VCaP (cell line): ENCODE measurements at regions not wholly inside any gene's neighbourhood (a gene's known extent, or its start where the extent isn't known, plus 50 kb on each side); places are given as distances from the start of the nearest gene placed in this dataset.
"Not testable (repeated sequence)": the region's sequence is repeated elsewhere in the genome, so short reads cannot be mapped to it uniquely, and the experiment has no call there.

ENCODE experiments used
- H3K27ac ChIP-seq: fragments of 450-650 bp; 2 replicates; pipeline ENCODE4 v1.5.1; 2017
- TF ChIP-seq, protein P1 (sequence below): fragments of 450-650 bp; conservative IDR thresholded peaks from 2 replicates; pipeline ENCODE4 v1.5.1; 2017; ENCODE audit warnings: mild to moderate bottlenecking, moderate library complexity

DNA sequence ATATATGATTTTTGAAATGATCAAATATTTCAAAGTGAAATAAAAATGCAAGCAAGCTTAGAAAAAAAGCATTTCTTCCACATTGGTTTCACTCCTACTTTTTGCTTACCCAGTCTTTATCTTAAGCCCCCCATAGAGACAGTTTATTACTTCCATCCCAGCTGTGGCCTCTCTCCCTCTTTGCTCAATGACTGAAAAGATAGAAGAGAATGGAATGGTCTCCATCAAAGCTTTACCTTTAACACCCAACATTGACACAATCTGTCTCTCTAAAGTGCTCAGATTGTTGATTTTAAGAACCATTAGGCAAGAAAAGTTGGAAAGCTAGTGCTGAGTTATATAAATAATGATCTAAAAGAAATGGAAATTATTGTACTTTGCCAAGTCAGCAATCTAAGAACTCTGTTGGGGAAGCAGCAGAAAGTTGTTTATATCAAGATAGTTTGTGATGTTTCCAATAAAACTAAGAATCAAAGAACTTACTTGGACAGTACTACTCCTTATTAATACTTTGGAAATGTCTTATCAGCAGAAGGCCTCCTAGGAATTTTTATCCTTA is 277.5 kb upstream of the NREP start:
- TF ChIP-seq, protein P1, sequence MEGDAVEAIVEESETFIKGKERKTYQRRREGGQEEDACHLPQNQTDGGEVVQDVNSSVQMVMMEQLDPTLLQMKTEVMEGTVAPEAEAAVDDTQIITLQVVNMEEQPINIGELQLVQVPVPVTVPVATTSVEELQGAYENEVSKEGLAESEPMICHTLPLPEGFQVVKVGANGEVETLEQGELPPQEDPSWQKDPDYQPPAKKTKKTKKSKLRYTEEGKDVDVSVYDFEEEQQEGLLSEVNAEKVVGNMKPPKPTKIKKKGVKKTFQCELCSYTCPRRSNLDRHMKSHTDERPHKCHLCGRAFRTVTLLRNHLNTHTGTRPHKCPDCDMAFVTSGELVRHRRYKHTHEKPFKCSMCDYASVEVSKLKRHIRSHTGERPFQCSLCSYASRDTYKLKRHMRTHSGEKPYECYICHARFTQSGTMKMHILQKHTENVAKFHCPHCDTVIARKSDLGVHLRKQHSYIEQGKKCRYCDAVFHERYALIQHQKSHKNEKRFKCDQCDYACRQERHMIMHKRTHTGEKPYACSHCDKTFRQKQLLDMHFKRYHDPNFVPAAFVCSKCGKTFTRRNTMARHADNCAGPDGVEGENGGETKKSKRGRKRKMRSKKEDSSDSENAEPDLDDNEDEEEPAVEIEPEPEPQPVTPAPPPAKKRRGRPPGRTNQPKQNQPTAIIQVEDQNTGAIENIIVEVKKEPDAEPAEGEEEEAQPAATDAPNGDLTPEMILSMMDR = no peak
- H3K27ac ChIP-seq = no peak overlapping the region

DNA sequence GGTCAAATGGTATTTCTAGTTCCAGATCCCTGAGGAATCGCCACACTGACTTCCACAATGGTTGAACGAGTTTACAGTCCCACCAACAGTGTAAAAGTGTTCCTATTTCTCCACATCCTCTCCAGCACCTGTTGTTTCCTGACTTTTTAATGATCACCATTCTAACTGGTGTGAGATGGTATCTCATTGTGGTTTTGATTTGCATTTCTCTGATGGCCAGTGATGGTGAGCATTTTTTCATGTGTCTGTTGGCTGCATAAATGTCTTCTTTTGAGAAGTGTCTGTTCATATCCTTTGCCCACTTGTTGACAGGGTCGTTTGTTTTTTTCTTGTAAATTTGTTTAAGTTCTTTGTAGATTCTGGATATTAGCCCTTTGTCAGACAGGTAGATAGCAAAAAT is 269.9 kb upstream of the NREP start:
- H3K27ac ChIP-seq = not testable (repeated sequence)

DNA sequence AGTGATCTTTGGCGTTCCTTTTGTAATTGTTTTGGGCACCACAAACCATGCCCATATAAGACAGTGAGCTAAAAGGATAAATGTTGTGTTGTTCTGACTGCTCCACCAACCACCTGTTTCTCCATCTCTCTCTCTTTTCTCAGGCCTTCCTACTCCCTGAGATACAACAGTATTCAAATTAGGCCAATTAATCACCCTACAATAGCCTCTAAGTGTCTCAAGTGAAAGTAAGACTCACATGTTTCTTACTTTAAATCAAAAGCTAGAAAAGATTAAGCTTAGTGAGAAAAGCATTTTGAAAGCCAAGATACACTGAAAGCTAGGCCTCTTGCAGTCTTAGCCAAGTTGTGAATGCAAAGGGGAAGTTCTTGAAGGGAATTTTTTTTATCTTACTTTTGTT is 268.8 kb upstream of the NREP start:
- TF ChIP-seq, protein P1 = no peak
- H3K27ac ChIP-seq = no peak overlapping the region

DNA sequence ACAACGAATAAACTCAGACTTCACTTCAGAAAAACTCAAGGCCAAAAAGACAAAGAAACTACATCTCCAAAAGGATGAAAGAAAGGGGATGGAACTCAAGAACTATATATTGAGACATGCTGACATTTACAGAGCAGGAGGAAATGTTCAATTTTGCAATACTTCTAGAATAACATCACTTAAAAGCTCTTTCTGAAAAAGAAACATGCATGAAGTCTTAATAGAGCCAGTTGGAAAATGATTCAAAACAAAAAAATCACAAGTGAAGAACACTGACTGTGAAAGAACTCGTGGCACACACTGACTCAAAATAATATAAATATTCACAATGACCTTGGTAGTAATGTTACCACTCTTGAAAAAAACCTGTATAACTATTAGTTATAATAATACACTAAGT is 267.8 kb upstream of the NREP start:
- no peak overlapping the region for H3K27ac ChIP-seq
- TF ChIP-seq, protein P1 = no peak

DNA sequence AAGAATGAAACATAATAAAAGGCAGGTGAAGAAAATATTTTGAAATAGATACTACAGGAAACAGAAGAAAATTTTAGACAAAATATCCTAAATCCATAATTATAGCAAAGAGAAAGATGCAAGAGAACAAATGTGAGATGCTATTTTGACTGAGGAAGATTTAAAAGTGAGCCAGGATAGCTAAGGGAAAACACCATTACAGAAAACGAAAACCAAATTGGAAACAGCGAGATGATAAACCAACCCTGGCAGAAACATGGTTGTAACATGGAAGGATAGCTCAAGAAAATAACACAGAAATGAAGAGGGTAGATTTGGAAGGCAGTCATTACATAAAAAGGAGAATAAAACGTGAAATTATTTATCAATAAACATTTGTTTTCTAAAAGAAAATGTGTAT is 267.2 kb upstream of the NREP start:
- TF ChIP-seq, protein P1 = no peak
- H3K27ac ChIP-seq = no peak overlapping the region

DNA sequence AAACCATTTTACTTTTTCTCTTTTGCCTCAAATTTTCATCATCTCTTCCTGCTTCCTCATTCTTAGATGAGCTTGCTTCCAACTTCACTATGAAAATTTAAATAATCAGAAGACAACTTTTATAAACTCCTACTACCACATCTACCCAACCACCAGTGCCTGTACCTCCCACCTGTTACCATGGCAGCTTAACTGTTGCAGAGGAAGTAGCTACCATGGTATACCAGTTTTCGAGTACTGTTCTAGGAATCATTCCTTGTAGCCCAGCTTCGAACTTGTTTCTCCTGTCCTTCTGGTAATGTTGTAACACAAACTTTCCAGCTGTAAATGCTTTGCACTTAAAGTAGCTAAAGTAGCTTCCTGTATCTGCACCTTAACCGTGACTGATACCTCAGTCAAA is 266.8 kb upstream of the NREP start:
- H3K27ac ChIP-seq = no peak overlapping the region
- TF ChIP-seq, protein P1 = no peak

DNA sequence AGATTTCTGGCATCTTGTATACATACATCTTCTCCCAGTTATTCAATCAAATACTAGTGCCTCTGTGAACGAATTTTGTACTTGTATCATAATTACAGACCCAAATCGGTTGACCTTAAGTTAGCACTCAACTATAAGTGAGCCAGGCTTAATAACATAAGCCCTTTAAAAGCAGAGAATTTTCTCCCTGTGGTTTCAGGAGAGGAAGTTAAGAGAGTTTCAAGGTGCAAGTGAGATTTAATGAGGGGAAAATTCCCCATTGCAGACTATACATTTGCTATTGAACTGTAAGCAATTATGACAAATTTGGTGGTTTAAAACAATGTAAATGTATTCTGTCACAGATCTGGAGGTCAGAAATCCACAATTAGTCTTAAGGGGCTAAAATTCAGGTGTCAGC is 261.9 kb upstream of the NREP start:
- no peak overlapping the region for H3K27ac ChIP-seq
- TF ChIP-seq, protein P1 = no peak

DNA sequence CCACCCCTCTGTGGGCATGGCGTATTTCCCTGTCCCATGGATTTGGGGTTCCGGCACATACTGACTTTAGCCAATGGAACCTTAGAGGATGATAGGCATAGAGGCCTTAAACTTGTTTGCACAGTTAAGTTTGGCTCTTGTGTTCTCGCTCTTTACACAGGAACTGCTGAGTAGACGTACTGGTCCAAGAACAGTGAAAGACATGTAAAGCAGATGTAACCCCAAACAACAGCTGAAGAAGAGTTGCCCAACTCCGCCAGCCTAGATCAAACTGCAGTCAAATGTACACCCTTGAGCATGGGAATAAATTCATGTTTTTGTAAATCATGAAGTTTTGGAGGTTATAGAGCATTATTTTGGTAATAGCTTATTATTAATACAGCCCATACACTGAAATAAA is 260.0 kb upstream of the NREP start:
- TF ChIP-seq, protein P1 = no peak
- no peak overlapping the region for H3K27ac ChIP-seq
